GM12878 (cell line): ENCODE measurements at regions not wholly inside any gene's neighbourhood (a gene's known extent, or its start where the extent isn't known, plus 50 kb on each side); places are given as distances from the start of the nearest gene placed in this dataset.

Source experiments
- ATAC-seq: fragments of 200-7000 bp; cut with Tn5 transposase; 3 replicates; pipeline ENCODE4 v1.9.1; 2020; ENCODE audit warnings: mild to moderate bottlenecking, moderate library complexity
- BruUV-seq: library from RNA; stranded (reverse); fragments of 400-500 nt; replicated peaks from 2 replicates; lab custom pipeline; 2021; lab: Mats Ljungman, UMichigan
- CTCF ChIA-PET: fragments of 300-600 bp; sonication (Branson Sonifier 250); formaldehyde crosslinking; extraction: SDS; loops from one replicate; lab custom pipeline; 2021; ENCODE audit warnings: inconsistent platforms; lab: Yijun Ruan, JAX
- POLR2A ChIA-PET: fragments of 350-600 bp; formaldehyde crosslinking; extraction: SDS; loops from one replicate; lab custom pipeline; 2021; ENCODE audit warnings: inconsistent platforms; lab: Charles Lee
- RAD21 ChIA-PET: fragments of 300-600 bp; sonication (Branson Sonifier 250); formaldehyde crosslinking; loops from one replicate; lab custom pipeline; 2023; ENCODE audit warnings: antibody characterized with exemption; ENCODE audit not compliant: unreplicated experiment; lab: Charles Lee
- SMC1A ChIA-PET: fragments of 300-600 bp; sonication (Branson Sonifier 250); formaldehyde crosslinking; loops from one replicate; lab custom pipeline; 2023; ENCODE audit not compliant: unreplicated experiment, uncharacterized antibody; lab: Charles Lee
- DNase-seq: peaks from one replicate; pipeline ENCODE4 v3.0.0-alpha.2; 2011; ENCODE audit warnings: low read depth, low spot score
- FAIRE-seq: peaks from 3 replicates; lab custom pipeline; 2011; peaks lifted over from hg19 to GRCh38; lab: Jason Lieb, UNC
- H2AFZ ChIP-seq: 2 replicates; pipeline ENCODE4 v1.6.0; 2011; ENCODE audit warnings: low read depth, low read length, control low read depth; ENCODE audit not compliant: control insufficient read depth
- H3K27ac ChIP-seq: 2 replicates; pipeline ENCODE4 v1.5.1; 2011; ENCODE audit warnings: control low read depth; ENCODE audit not compliant: control insufficient read depth, insufficient read depth
- H3K27me3 ChIP-seq, 2 experiments: replicated peaks in 1 of 2; 2 replicates each; pipeline versions ENCODE4 v1.6.0 to v1.6.1; 2011; ENCODE audit warnings: low read length in 1 of 2; ENCODE audit not compliant: control insufficient read depth in 2 of 2, insufficient read depth in 2 of 2
- H3K36me3 ChIP-seq, 2 experiments: 2 replicates each; pipeline ENCODE4 v1.5.1; 2011; ENCODE audit warnings: low read length in 1 of 2; ENCODE audit not compliant: control insufficient read depth in 2 of 2, insufficient read depth in 2 of 2
- H3K4me1 ChIP-seq: 2 replicates; pipeline ENCODE4 v1.6.1; 2011; ENCODE audit warnings: mild to moderate bottlenecking, low read length, moderate library complexity, mixed read lengths; ENCODE audit not compliant: control insufficient read depth, insufficient read depth
- H3K4me2 ChIP-seq: 2 replicates; pipeline ENCODE4 v1.6.0; 2011; ENCODE audit warnings: control low read depth; ENCODE audit not compliant: control insufficient read depth, insufficient read depth
- H3K4me3 ChIP-seq: fragments of 200-600 bp; sonication (generic); 2 replicates; pipeline ENCODE4 v1.5.1; 2016
- H3K79me2 ChIP-seq: 2 replicates; pipeline ENCODE4 v1.6.0; 2011; ENCODE audit warnings: low read length; ENCODE audit not compliant: control insufficient read depth, insufficient read depth
- H3K9ac ChIP-seq: 2 replicates; pipeline ENCODE4 v1.8.0; 2011; ENCODE audit warnings: low read length, control low read depth, mixed read lengths; ENCODE audit not compliant: control insufficient read depth, insufficient read depth
- H3K9me3 ChIP-seq: replicated peaks from 3 replicates; pipeline ENCODE4 v1.5.1; 2011; ENCODE audit warnings: mild to moderate bottlenecking, low read length; ENCODE audit not compliant: control insufficient read depth, insufficient read depth
- H4K20me1 ChIP-seq: 2 replicates; pipeline ENCODE4 v1.6.0; 2011; ENCODE audit not compliant: control insufficient read depth, insufficient read depth
- ASH2L ChIP-seq: fragments of 300-600, 200-600 bp; sonication (generic); IDR thresholded peaks from 2 replicates; pipeline ENCODE4 v1.6.1; 2017; ENCODE audit warnings: low read depth, mild to moderate bottlenecking, borderline replicate concordance
- CHD1 ChIP-seq: IDR thresholded peaks from 2 replicates; pipeline ENCODE4 v1.6.1; 2012; ENCODE audit warnings: low read depth, low read length, improper control_type of control experiment
- CHD2 ChIP-seq: IDR thresholded peaks from 2 replicates; pipeline ENCODE4 v1.6.1; 2011; ENCODE audit warnings: low read depth, low read length, improper control_type of control experiment, borderline replicate concordance
- EGR1 ChIP-seq, 2 experiments: IDR thresholded peaks; 1 replicate in 1 of 2; 2 replicates in 1 of 2; pipeline ENCODE4 v1.6.1; 2011 to 2012; ENCODE audit warnings: low read depth in 2 of 2, low read length in 2 of 2, borderline replicate concordance in 1 of 2, mild to moderate bottlenecking in 1 of 2, moderate library complexity in 1 of 2
- GABPA ChIP-seq: IDR thresholded peaks from 2 replicates; pipeline ENCODE4 v1.6.1; 2014; ENCODE audit warnings: antibody characterized with exemption, low read depth, mild to moderate bottlenecking, inconsistent platforms
- HDAC6 ChIP-seq: fragments of 200-600 bp; sonication (generic); IDR thresholded peaks from one replicate; pipeline ENCODE4 v1.8.0; 2017; ENCODE audit warnings: antibody characterized with exemption; ENCODE audit not compliant: unreplicated experiment
- HSF1 ChIP-seq: fragments of 150-350 bp; IDR thresholded peaks from 2 replicates; pipeline ENCODE4 v1.6.1; 2014; ENCODE audit warnings: mild to moderate bottlenecking, low read depth, low read length
- JUND ChIP-seq: IDR thresholded peaks from 2 replicates; pipeline ENCODE4 v1.6.1; 2012; ENCODE audit warnings: low read depth, mild to moderate bottlenecking, low read length, improper control_type of control experiment, moderate library complexity
- MEF2A ChIP-seq: IDR thresholded peaks from 2 replicates; pipeline ENCODE4 v1.6.1; 2011; ENCODE audit warnings: low read depth, mild to moderate bottlenecking, low read length, moderate library complexity; ENCODE audit not compliant: insufficient read depth
- RFX5 ChIP-seq: IDR thresholded peaks from 2 replicates; pipeline ENCODE4 v1.6.1; 2011; ENCODE audit warnings: low read depth, low read length, improper control_type of control experiment
- SMARCA5 ChIP-seq: fragments of 450-650 bp; IDR thresholded peaks from 2 replicates; pipeline ENCODE4 v1.6.1; 2017; ENCODE audit warnings: mild to moderate bottlenecking
- USF1 ChIP-seq: IDR thresholded peaks from 2 replicates; pipeline ENCODE4 v1.6.1; 2011; ENCODE audit warnings: borderline replicate concordance, low read depth, mild to moderate bottlenecking, moderate library complexity, mixed read lengths, low read length; ENCODE audit not compliant: insufficient read depth; ENCODE audit errors: extremely low read length
- ZNF217 ChIP-seq: fragments of 450-650 bp; IDR thresholded peaks from 2 replicates; pipeline ENCODE4 v1.6.1; 2017; ENCODE audit warnings: antibody characterized with exemption, mild to moderate bottlenecking
- in situ Hi-C: fragments of 300-500 bp; cut with MboI; formaldehyde crosslinking; loops from 9 replicates; pipeline ENCODE4 v1.14.3; 2018; ENCODE audit warnings: mixed read lengths
- intact Hi-C: fragments of 100-400 bp; cut with micrococcal nuclease; formaldehyde crosslinking; loops from one replicate; pipeline ENCODE4 v1.14.2; 2022; ENCODE audit not compliant: unreplicated experiment
- TF ChIP-seq, protein P1 (sequence below): fragments of 450-650 bp; IDR thresholded peaks from 2 replicates; pipeline ENCODE4 v1.6.1; 2017; ENCODE audit warnings: mild to moderate bottlenecking, low read depth, inconsistent platforms; ENCODE audit not compliant: poor library complexity, severe bottlenecking

DNA sequence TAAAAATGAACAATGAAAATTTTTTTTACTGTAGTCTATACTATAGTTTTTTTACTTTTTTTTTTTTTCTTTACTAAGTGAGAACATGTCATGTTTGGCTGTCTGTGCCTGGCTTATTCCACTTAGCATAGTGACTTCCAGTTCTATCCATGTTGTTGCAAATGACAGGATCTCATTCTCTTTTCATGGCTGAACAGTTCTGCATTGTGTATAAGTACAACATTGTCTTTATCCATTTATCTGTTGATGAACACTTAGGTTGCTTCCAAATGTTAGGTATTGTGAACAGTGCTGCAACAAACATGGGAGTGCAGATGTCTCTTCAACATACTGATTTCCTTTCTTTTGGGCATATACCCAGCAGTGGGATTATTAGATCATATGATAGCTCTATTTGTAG lies 88.1 kb upstream of the CCDC90B start (continued):
- TF ChIP-seq USF1: no peak
- TF ChIP-seq SMARCA5: no peak
- no peak for TF ChIP-seq HSF1
- TF ChIP-seq EGR1 (IDR thresholded peaks at IDR 0.05; ENCODE audit: borderline replicate concordance in 1 of 2, low read depth in 2 of 2, low read length in 2 of 2): no peak

DNA sequence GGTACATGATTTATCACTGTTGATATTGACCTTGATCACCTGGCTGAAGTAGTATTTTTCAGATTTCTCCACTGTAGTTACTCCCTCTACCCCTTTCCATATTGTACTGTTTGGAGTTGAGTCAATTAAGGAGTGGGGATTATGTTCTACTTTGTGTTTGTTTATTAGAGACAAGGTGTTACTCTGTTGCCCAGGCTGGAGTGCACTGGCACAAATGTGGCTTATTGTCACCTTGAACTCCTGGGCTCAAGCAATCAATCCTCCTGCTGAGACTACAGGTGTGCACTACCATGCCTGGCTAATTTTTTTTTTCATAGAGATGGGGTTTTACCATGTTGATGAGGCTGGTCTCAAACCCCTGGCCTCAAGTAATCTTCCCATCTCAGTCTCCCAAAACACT lies 85.3 kb upstream of the CCDC90B start:
- in situ Hi-C loops (no loop called here), intact Hi-C loops (no loop called here)
- FAIRE-seq: no peak
- ChIA-PET POLR2A (no interaction called here), CTCF (no interaction called here)
- H3K4me2 ChIP-seq: no peak overlapping the region
- H3K4me3 ChIP-seq: no peak overlapping the region
- H3K9me3 ChIP-seq: no peaks in the 10 kb centered on the region; the same call in 2 of the 3 replicates
- no peak overlapping the region for H3K9ac ChIP-seq
- no peaks in the 10 kb centered on the region for H3K36me3 ChIP-seq
- H3K4me1 ChIP-seq: no peaks in the 10 kb centered on the region
- no peak overlapping the region for H2AFZ ChIP-seq
- no peak for TF ChIP-seq MEF2A
- TF ChIP-seq EGR1 (IDR thresholded peaks at IDR 0.05; ENCODE audit: borderline replicate concordance in 1 of 2, low read depth in 2 of 2, low read length in 2 of 2): no peak
- TF ChIP-seq CHD2: no peak
- TF ChIP-seq RFX5: no peak
- TF ChIP-seq GABPA: no peak
- TF ChIP-seq, protein P1, sequence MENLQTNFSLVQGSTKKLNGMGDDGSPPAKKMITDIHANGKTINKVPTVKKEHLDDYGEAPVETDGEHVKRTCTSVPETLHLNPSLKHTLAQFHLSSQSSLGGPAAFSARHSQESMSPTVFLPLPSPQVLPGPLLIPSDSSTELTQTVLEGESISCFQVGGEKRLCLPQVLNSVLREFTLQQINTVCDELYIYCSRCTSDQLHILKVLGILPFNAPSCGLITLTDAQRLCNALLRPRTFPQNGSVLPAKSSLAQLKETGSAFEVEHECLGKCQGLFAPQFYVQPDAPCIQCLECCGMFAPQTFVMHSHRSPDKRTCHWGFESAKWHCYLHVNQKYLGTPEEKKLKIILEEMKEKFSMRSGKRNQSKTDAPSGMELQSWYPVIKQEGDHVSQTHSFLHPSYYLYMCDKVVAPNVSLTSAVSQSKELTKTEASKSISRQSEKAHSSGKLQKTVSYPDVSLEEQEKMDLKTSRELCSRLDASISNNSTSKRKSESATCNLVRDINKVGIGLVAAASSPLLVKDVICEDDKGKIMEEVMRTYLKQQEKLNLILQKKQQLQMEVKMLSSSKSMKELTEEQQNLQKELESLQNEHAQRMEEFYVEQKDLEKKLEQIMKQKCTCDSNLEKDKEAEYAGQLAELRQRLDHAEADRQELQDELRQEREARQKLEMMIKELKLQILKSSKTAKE: no peak
- no peak for TF ChIP-seq JUND
- TF ChIP-seq CHD1: no peak
- TF ChIP-seq ZNF217: no peak
- TF ChIP-seq HDAC6: no peak
- TF ChIP-seq ASH2L: no peak
- TF ChIP-seq, all 136 proteins: peak for 0
- Histone ChIP-seq H3K27me3 (no peaks in the 10 kb centered on the region), H3K79me2 (no peaks in the 10 kb centered on the region), H3K27ac (no peak overlapping the region), H4K20me1 (no peaks in the 10 kb centered on the region)
- RAD21 ChIA-PET: no interaction called here
- no peak for ATAC-seq
- DNase-seq: no peak
- no TSS peak for BruUV-seq
- SMC1A ChIA-PET: no interaction called here
